HCT116 (cell line): ENCODE measurements at regions not wholly inside any gene's neighbourhood (a gene's known extent, or its start where the extent isn't known, plus 50 kb on each side); places are given as distances from the start of the nearest gene placed in this dataset.

Experiments used
- ATAC-seq: fragments of 200-7000 bp; cut with Tn5 transposase; 2 replicates; pipeline ENCODE4 v1.9.1; 2020; ENCODE audit warnings: mild to moderate bottlenecking, moderate library complexity
- BruUV-seq: library from RNA; stranded (reverse); fragments of 400-500 nt; replicated peaks from 2 replicates; lab custom pipeline; 2021; lab: Mats Ljungman, UMichigan
- CTCF ChIA-PET: fragments of 300-600 bp; sonication (Branson Sonifier 250); formaldehyde crosslinking; loops from one replicate; lab custom pipeline; 2021; ENCODE audit warnings: antibody characterized with exemption; lab: Charles Lee
- POLR2A ChIA-PET: fragments of 300-600, 350-600 bp; sonication (Branson Sonifier 250); formaldehyde crosslinking; loops from one replicate; lab custom pipeline; 2021; ENCODE audit warnings: antibody characterized with exemption; lab: Charles Lee
- RAD21 ChIA-PET, 2 experiments: fragments of 300-600 bp; sonication (Branson Sonifier 250); formaldehyde crosslinking; loops; one replicate each; lab custom pipeline; 2023; ENCODE audit warnings: low total read pairs in 2 of 2; ENCODE audit not compliant: uncharacterized antibody in 2 of 2, unreplicated experiment in 2 of 2, low non-redundant PET in 1 of 2; lab: Charles Lee
- DNase-seq: peaks from one replicate; pipeline ENCODE4 v3.0.0-alpha.2; 2010; ENCODE audit warnings: low read depth, low spot score
- H2AFZ ChIP-seq: fragments of 200-600 bp; shearing (Covaris generic), sonication (generic); 2 replicates; pipeline ENCODE4 v1.6.1; 2017; ENCODE audit warnings: low read depth, mixed run types, mixed read lengths, antibody characterized with exemption, low read length; ENCODE audit not compliant: poor library complexity, severe bottlenecking
- H3K27ac ChIP-seq: 2 replicates; pipeline ENCODE4 v1.5.1; 2012; ENCODE audit warnings: low read depth, low read length
- H3K27me3 ChIP-seq: fragments of 200-600 bp; sonication (generic); 2 replicates; pipeline ENCODE4 v1.6.1; 2016; ENCODE audit warnings: mixed run types, low read length, mixed read lengths; ENCODE audit not compliant: insufficient read depth
- H3K36me3 ChIP-seq, 2 experiments: fragments of 200-500 bp in 1 of 2; fragments of 200-600 bp in 1 of 2; sonication (Bioruptor generic) in 1 of 2; sonication (generic) in 1 of 2; 2 replicates each; pipeline versions ENCODE4 v1.5.1 to v1.6.1; 2014 to 2016; ENCODE audit warnings: low read length in 2 of 2, inconsistent platforms in 1 of 2, mixed read lengths in 1 of 2, mixed run types in 1 of 2; ENCODE audit not compliant: insufficient read depth in 2 of 2, control insufficient read depth in 1 of 2
- H3K4me1 ChIP-seq, 2 experiments: fragments of 200-600 bp in 1 of 2; sonication (generic) in 1 of 2; 2 replicates each; pipeline versions ENCODE4 v1.5.1 to v1.6.1; 2012 to 2017; ENCODE audit warnings: low read length in 2 of 2, inconsistent platforms in 1 of 2, mild to moderate bottlenecking in 1 of 2, mixed read lengths in 1 of 2, mixed run types in 1 of 2, moderate library complexity in 1 of 2; ENCODE audit not compliant: insufficient read depth in 2 of 2, control insufficient read depth in 1 of 2
- H3K4me2 ChIP-seq: fragments of 200-600 bp; sonication (generic); 2 replicates; pipeline ENCODE4 v1.6.1; 2017; ENCODE audit warnings: mixed run types, low read length, mixed read lengths
- H3K4me3 ChIP-seq, 2 experiments: fragments of 200-600 bp in 1 of 2; sonication (generic) in 1 of 2; replicated peaks in 1 of 2; 2 replicates each; pipeline ENCODE4 v1.5.1; 2011 to 2016; ENCODE audit warnings: low read length in 2 of 2, control low read depth in 1 of 2, low read depth in 1 of 2, mild to moderate bottlenecking in 1 of 2, mixed read lengths in 1 of 2, mixed run types in 1 of 2
- H3K79me2 ChIP-seq: fragments of 200-600 bp; sonication (generic); 2 replicates; pipeline ENCODE4 v1.6.1; 2017; ENCODE audit warnings: mild to moderate bottlenecking, mixed run types, low read length, moderate library complexity, mixed read lengths; ENCODE audit not compliant: insufficient read depth
- H3K9ac ChIP-seq: fragments of 200-600 bp; sonication (generic); 2 replicates; pipeline ENCODE4 v1.6.1; 2016; ENCODE audit warnings: low read length, mixed read lengths
- H3K9me2 ChIP-seq: fragments of 200-600 bp; sonication (generic), shearing (Covaris generic); 2 replicates; pipeline ENCODE4 v1.6.1; 2017; ENCODE audit warnings: mixed run types, mild to moderate bottlenecking, moderate library complexity; ENCODE audit not compliant: insufficient read depth
- H3K9me3 ChIP-seq, 2 experiments: fragments of 200-500 bp in 1 of 2; fragments of 200-600 bp in 1 of 2; sonication (Bioruptor generic) in 1 of 2; sonication (generic) in 1 of 2; 2 replicates each; pipeline ENCODE4 v1.6.1; 2014 to 2017; ENCODE audit warnings: low read length in 2 of 2, mixed read lengths in 2 of 2, inconsistent platforms in 1 of 2, low read depth in 1 of 2, mild to moderate bottlenecking in 1 of 2, mixed run types in 1 of 2, moderate library complexity in 1 of 2; ENCODE audit not compliant: control insufficient read depth in 1 of 2, insufficient read depth in 1 of 2
- H4K20me1 ChIP-seq: fragments of 200-600 bp; sonication (generic), shearing (Covaris generic); 2 replicates; pipeline ENCODE4 v1.6.1; 2017; ENCODE audit warnings: mixed run types, mild to moderate bottlenecking, moderate library complexity; ENCODE audit not compliant: insufficient read depth
- CBX3 ChIP-seq: IDR thresholded peaks from 2 replicates; pipeline ENCODE4 v1.6.1; 2012; ENCODE audit warnings: low read depth
- JUND ChIP-seq: IDR thresholded peaks from 2 replicates; pipeline ENCODE4 v1.6.1; 2012
- POLR2AphosphoS5 ChIP-seq: IDR thresholded peaks from 2 replicates; pipeline ENCODE4 v1.6.1; 2011; ENCODE audit warnings: mild to moderate bottlenecking, low read depth, low read length, moderate library complexity
- RAD21 ChIP-seq: IDR thresholded peaks from 2 replicates; pipeline ENCODE4 v1.6.1; 2012; ENCODE audit warnings: low read depth, mild to moderate bottlenecking
- REST ChIP-seq: IDR thresholded peaks from 2 replicates; pipeline ENCODE4 v1.6.1; 2012; ENCODE audit warnings: low read depth
- TCF7L2 ChIP-seq: IDR thresholded peaks from 2 replicates; pipeline ENCODE4 v1.7.0; 2011; ENCODE audit warnings: borderline replicate concordance, inconsistent platforms; ENCODE audit not compliant: insufficient read depth, insufficient read length; ENCODE audit errors: extremely low read depth
- ZBTB33 ChIP-seq: IDR thresholded peaks from 2 replicates; pipeline ENCODE4 v1.6.1; 2011; ENCODE audit warnings: mild to moderate bottlenecking, low read length, moderate library complexity; ENCODE audit not compliant: insufficient replicate concordance; ENCODE audit errors: extremely low read depth
- intact Hi-C: fragments of 100-400 bp; cut with micrococcal nuclease; formaldehyde crosslinking; loops from 2 replicates; pipeline ENCODE4 v1.10.0; 2022
- TF ChIP-seq, protein P1 (sequence below): IDR thresholded peaks from 2 replicates; pipeline ENCODE4 v1.6.1; 2012

DNA sequence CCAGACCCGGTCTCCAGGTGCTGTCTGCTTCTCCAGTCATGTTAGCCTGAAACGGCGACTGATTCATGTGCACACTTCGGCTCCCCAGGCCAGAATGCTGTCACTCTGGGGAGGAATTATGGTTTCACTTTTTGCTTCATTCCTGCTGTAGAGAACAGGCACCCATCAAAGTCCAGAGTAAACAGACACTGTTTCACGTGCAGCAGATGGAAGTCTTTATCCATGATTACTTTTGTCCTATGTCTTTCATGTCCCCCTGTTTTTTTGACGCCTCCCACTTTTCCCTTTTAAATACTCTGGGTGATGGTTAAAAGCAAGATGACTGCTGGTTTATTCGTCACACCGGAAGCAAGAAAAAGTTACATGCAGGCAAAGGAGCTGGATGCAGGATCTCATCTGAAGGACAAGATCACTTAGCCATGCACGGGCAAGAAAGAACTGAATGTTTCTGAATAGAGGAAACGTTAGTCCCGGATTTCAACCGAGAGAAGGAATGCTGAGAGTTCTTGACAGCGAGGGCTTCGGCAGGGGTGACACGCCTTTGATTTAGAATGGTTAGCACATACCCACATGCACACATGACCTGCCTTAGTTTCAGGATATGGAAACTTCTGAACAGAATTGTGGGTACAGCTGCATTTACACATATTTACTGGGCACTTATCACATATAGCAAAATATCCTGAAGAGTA, 250.0 kb upstream of the KLF6 start:
- BruUV-seq, result no TSS peak
- intact Hi-C loops, result no loop called here
- Histone ChIP-seq H2AFZ (no peak overlapping the region), H3K4me3 (no peak overlapping the region), H4K20me1 (no peaks in the 10 kb centered on the region), H3K9me3 (no peaks in the 10 kb centered on the region), H3K4me1 (no peaks in the 10 kb centered on the region), H3K36me3 (no peaks in the 10 kb centered on the region), H3K9ac (no peak overlapping the region), H3K27me3 (no peaks in the 10 kb centered on the region), H3K27ac (no peak overlapping the region), H3K79me2 (no peaks in the 10 kb centered on the region), H3K4me2 (no peak overlapping the region), H3K9me2 (no peaks in the 10 kb centered on the region)
- ATAC-seq (no peak), DNase-seq (no peak)
- RAD21 ChIA-PET, result no interaction called here
- CTCF ChIA-PET, result no interaction called here
- TF ChIP-seq, protein P1, sequence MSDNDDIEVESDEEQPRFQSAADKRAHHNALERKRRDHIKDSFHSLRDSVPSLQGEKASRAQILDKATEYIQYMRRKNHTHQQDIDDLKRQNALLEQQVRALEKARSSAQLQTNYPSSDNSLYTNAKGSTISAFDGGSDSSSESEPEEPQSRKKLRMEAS, result no peak
- POLR2A ChIA-PET, result no interaction called here

DNA sequence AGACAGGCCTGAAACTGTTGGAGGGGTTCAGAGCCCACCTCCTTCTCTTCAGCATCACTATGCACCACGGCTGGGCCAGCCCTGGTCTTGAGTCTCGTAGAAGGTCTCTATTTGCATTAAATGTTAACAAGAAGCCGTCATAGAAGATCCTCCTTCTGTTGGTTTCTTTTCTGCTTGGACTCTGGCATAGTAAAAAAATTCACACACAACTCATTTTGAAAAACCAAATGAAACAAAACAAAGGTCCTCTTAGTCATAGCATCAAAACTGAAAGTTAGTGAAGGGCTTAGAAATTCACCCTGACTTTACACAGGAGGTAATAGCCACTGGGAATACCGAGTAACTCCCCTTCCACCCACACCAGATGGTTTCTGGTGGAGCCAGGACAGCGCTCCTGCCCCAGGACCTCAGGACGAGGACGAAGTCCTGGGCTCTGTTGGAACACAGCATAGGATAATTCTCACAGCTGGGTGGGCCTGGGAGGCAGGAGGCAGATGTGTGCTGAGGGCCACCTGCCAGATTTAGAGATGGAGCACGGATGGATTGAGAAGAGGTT, 248.4 kb upstream of the KLF6 start:
- no TSS peak for BruUV-seq
- no peak for ATAC-seq
- no peak overlapping the region for H3K9ac ChIP-seq

More for the DNA sequence above, 248.4 kb upstream of the KLF6 start:
- no peaks in the 10 kb centered on the region for H3K4me1 ChIP-seq
- intact Hi-C loops, result no loop called here
- no peaks in the 10 kb centered on the region for H3K9me2 ChIP-seq
- H3K27ac ChIP-seq, result no peak overlapping the region
- CTCF ChIA-PET, result no interaction called here
- TF ChIP-seq ZBTB33 (no peak), TCF7L2 (no peak), POLR2AphosphoS5 (no peak), CBX3 (no peak), JUND (no peak), RAD21 (no peak), REST (no peak)
- H2AFZ ChIP-seq, result no peak overlapping the region
- no peaks in the 10 kb centered on the region for H3K36me3 ChIP-seq
- no peaks in the 10 kb centered on the region for H3K79me2 ChIP-seq
- POLR2A ChIA-PET, result no interaction called here
- DNase-seq, result no peak
- no peaks in the 10 kb centered on the region for H3K9me3 ChIP-seq
- no peaks in the 10 kb centered on the region for H3K27me3 ChIP-seq
- H3K4me2 ChIP-seq, result no peak overlapping the region
- H3K4me3 ChIP-seq, result no peak overlapping the region
- RAD21 ChIA-PET, result no interaction called here
- no peaks in the 10 kb centered on the region for H4K20me1 ChIP-seq
